ENCODE measurements at regions not wholly inside any gene's neighbourhood (a gene's known extent, or its start where the extent isn't known, plus 50 kb on each side); places are given as distances from the start of the nearest gene placed in this dataset.
A peak's percentile ranks its signal among the peaks of the same experiment; 100 is the strongest.

- intact Hi-C loops (cut with DNase I; ENCODE audit: low total_unique reads): no loop called here
- H3K4me1 ChIP-seq: peaks cover 0 to 8% (median under 1%) of the 10 kb centered on the region in 6 donors
- no peak for TF ChIP-seq POLR2A (IDR thresholded peaks at IDR 0.05)
- TF ChIP-seq POLR2AphosphoS5 (IDR thresholded peaks at IDR 0.05): no peak
- TF ChIP-seq CTCF (IDR thresholded peaks at IDR 0.05 in 8 of 11, conservative IDR thresholded peaks at IDR 0.05 in 3 of 11): no peak
- no peaks in the 10 kb centered on the region for H3K27me3 ChIP-seq (replicated peaks in 1 of 7)
- 75 to 93% (median 87%) methylated on average over 2 of the region's 2 CpGs for WGBS, 5 donors
- H3K36me3 ChIP-seq: no peaks in the 10 kb centered on the region
- no peak overlapping the region for H3K4me3 ChIP-seq
- DNase-seq: no peak
- H3K27ac ChIP-seq: no peak overlapping the region
- H3K9me3 ChIP-seq: peaks cover 0 to 5% (median 0%) of the 10 kb centered on the region in 8 donors
Measured at GRCh38 chr2:180364719-180365118, 357.6 kb upstream of the CWC22 start.

- no peak for TF ChIP-seq POLR2A (IDR thresholded peaks at IDR 0.05)
- no peak for TF ChIP-seq CTCF (IDR thresholded peaks at IDR 0.05 in 8 of 11, conservative IDR thresholded peaks at IDR 0.05 in 3 of 11)
- no peak for TF ChIP-seq POLR2AphosphoS5 (IDR thresholded peaks at IDR 0.05)
- Histone ChIP-seq H3K27me3 (replicated peaks in 1 of 7) (no peaks in the 10 kb centered on the region), H3K4me3 (no peak overlapping the region), H3K9me3 (peaks cover 0 to 5% (median 0%) of the 10 kb centered on the region in 8 donors), H3K4me1 (peaks cover 0 to 11% (median 5%) of the 10 kb centered on the region in 6 donors), H3K27ac (peak overlapping the region in 5 of 8 donors; percentile 10 to 72 (median 53)), H3K36me3 (no peaks in the 10 kb centered on the region)
- no peak for DNase-seq
- WGBS, 5 donors: 54 to 71% (median 58%) methylated on average over 2 of the region's 2 CpGs
- intact Hi-C loops (cut with DNase I; ENCODE audit: low total_unique reads): no loop called here
Measured at GRCh38 chr2:180360283-180360618, 353.2 kb upstream of the CWC22 start.

GRCh38 chr2:180359522-180360282 is 352.6 kb upstream of the CWC22 start:
- H3K36me3 ChIP-seq: no peaks in the 10 kb centered on the region
- H3K4me3 ChIP-seq: no peak overlapping the region
- TF ChIP-seq CTCF (IDR thresholded peaks at IDR 0.05 in 8 of 11, conservative IDR thresholded peaks at IDR 0.05 in 3 of 11) (no peak), POLR2AphosphoS5 (IDR thresholded peaks at IDR 0.05) (no peak), POLR2A (IDR thresholded peaks at IDR 0.05) (no peak)
- peaks cover 0 to 5% (median 0%) of the 10 kb centered on the region in 8 donors for H3K9me3 ChIP-seq
- peak; percentile 73 for DNase-seq
- H3K27ac ChIP-seq: peak overlapping the region in 5 of 8 donors; percentile 18 to 72 (median 53)
- intact Hi-C loops (cut with DNase I; ENCODE audit: low total_unique reads): no loop called here
- peaks cover 0 to 11% (median 5%) of the 10 kb centered on the region in 6 donors for H3K4me1 ChIP-seq
- 71 to 86% (median 83%) methylated on average over 1 of the region's 1 CpG for WGBS, 5 donors
- no peaks in the 10 kb centered on the region for H3K27me3 ChIP-seq (replicated peaks in 1 of 7)

- no peaks in the 10 kb centered on the region for H3K27me3 ChIP-seq (replicated peaks in 1 of 7)
- TF ChIP-seq POLR2A (IDR thresholded peaks at IDR 0.05) (no peak), POLR2AphosphoS5 (IDR thresholded peaks at IDR 0.05) (no peak), CTCF (IDR thresholded peaks at IDR 0.05 in 8 of 11, conservative IDR thresholded peaks at IDR 0.05 in 3 of 11) (no peak)
- no peak for DNase-seq
- no peak overlapping the region for H3K4me3 ChIP-seq
- H3K36me3 ChIP-seq: no peaks in the 10 kb centered on the region
- H3K9me3 ChIP-seq: no peaks in the 10 kb centered on the region
- H3K4me1 ChIP-seq: peaks cover 0 to 11% (median 5%) of the 10 kb centered on the region in 6 donors
- intact Hi-C loops (cut with DNase I; ENCODE audit: low total_unique reads): no loop called here
- peak overlapping the region in 1 of 8 donors; percentile 72 for H3K27ac ChIP-seq
- 78 to 98% (median 84%) methylated on average over 2 of the region's 2 CpGs for WGBS, 5 donors
Measured at GRCh38 chr2:180358458-180358857, 351.4 kb upstream of the CWC22 start.

Data from spleen (tissue), 11 donors.